CD14-positive monocyte (primary cell): ENCODE measurements at regions not wholly inside any gene's neighbourhood (a gene's known extent, or its start where the extent isn't known, plus 50 kb on each side); places are given as distances from the start of the nearest gene placed in this dataset.

ENCODE experiments used
- DNase-seq, 3 donors: peaks; one replicate each; pipeline ENCODE4 v3.0.0-alpha.2; 2011 to 2022
- H2AFZ ChIP-seq: 2 replicates; pipeline ENCODE4 v1.6.0; 2012; ENCODE audit warnings: mild to moderate bottlenecking, low read depth, low read length, inconsistent platforms; ENCODE audit not compliant: insufficient read depth, poor library complexity, severe bottlenecking
- H3K27ac ChIP-seq, 2 donors: 1 replicate in 1 of 2; 2 replicates in 1 of 2; pipeline ENCODE4 v1.5.1; 2012 to 2013; ENCODE audit warnings: low read length in 2 of 2, control low read depth in 1 of 2, inconsistent platforms in 1 of 2, low read depth in 1 of 2, mild to moderate bottlenecking in 1 of 2
- H3K27me3 ChIP-seq, 2 donors: one replicate each; pipeline versions ENCODE4 v1.6.0 to v1.6.1; 2011 to 2013; ENCODE audit warnings: low read length in 2 of 2; ENCODE audit not compliant: control insufficient read depth in 2 of 2, insufficient read depth in 2 of 2
- H3K36me3 ChIP-seq, 2 donors: replicated peaks in 1 of 2; 1 replicate in 1 of 2; 2 replicates in 1 of 2; pipeline versions ENCODE4 v1.5.1 to v1.6.1; 2012 to 2013; ENCODE audit warnings: low read length in 2 of 2, control low read depth in 1 of 2, inconsistent platforms in 1 of 2, mild to moderate bottlenecking in 1 of 2; ENCODE audit not compliant: insufficient read depth in 2 of 2, control insufficient read depth in 1 of 2
- H3K4me1 ChIP-seq, 2 donors: 1 replicate in 1 of 2; 2 replicates in 1 of 2; pipeline versions ENCODE4 v1.5.1 to v1.6.1; 2012 to 2013; ENCODE audit warnings: low read length in 2 of 2, control low read depth in 1 of 2, inconsistent platforms in 1 of 2, mild to moderate bottlenecking in 1 of 2, moderate library complexity in 1 of 2; ENCODE audit not compliant: insufficient read depth in 2 of 2, control insufficient read depth in 1 of 2
- H3K4me2 ChIP-seq: replicated peaks from 2 replicates; pipeline ENCODE3; 2012; ENCODE audit warnings: low read length, moderate library complexity, mild to moderate bottlenecking; ENCODE audit not compliant: poor library complexity, severe bottlenecking; ENCODE audit errors: extremely low read depth
- H3K4me3 ChIP-seq, 3 experiments: fragments of 200-600 bp in 1 of 3; sonication (generic) in 1 of 3; replicated peaks in 1 of 3; 1 replicate in 2 of 3; 2 replicates in 1 of 3; pipeline ENCODE4 v1.5.1; 2011 to 2013; ENCODE audit warnings: low read length in 3 of 3, mild to moderate bottlenecking in 3 of 3, control low read depth in 2 of 3, low read depth in 2 of 3, inconsistent platforms in 1 of 3, moderate library complexity in 1 of 3
- H3K79me2 ChIP-seq: 2 replicates; pipeline ENCODE4 v1.6.0; 2012; ENCODE audit warnings: mild to moderate bottlenecking, control low read depth, inconsistent platforms, low read length, moderate library complexity; ENCODE audit not compliant: insufficient read depth
- H3K9ac ChIP-seq: 2 replicates; pipeline ENCODE4 v1.6.0; 2017; ENCODE audit warnings: low read length, mild to moderate bottlenecking; ENCODE audit not compliant: insufficient read depth, poor library complexity, severe bottlenecking
- H3K9me3 ChIP-seq, 2 donors: replicated peaks in 1 of 2; 1 replicate in 1 of 2; 2 replicates in 1 of 2; pipeline versions ENCODE4 v1.5.1 to v1.6.1; 2012 to 2013; ENCODE audit warnings: low read length in 2 of 2, control low read depth in 1 of 2; ENCODE audit not compliant: control insufficient read depth in 1 of 2, insufficient read depth in 1 of 2
- H4K20me1 ChIP-seq: 2 replicates; pipeline ENCODE4 v1.6.0; 2012; ENCODE audit warnings: mild to moderate bottlenecking, low read length, control low read depth, moderate library complexity; ENCODE audit not compliant: insufficient read depth
- H3K27ac Mint-ChIP-seq, 7 donors: one replicate each; pipeline ENCODE4 v1.8.0; 2020; ENCODE audit warnings: mild to moderate bottlenecking in 7 of 7, mixed read lengths in 7 of 7, moderate library complexity in 6 of 7, inconsistent platforms in 2 of 7
- H3K27me3 Mint-ChIP-seq, 3 donors: one replicate each; pipeline ENCODE4 v1.8.0; 2021 to 2022; ENCODE audit warnings: low read depth in 3 of 3, mild to moderate bottlenecking in 3 of 3, mixed read lengths in 3 of 3, moderate library complexity in 3 of 3, inconsistent platforms in 1 of 3
- H3K36me3 Mint-ChIP-seq, 2 donors: one replicate each; pipeline ENCODE4 v1.8.0; 2020; ENCODE audit warnings: mixed read lengths in 2 of 2, inconsistent platforms in 1 of 2, mild to moderate bottlenecking in 1 of 2
- H3K4me1 Mint-ChIP-seq: one replicate; pipeline ENCODE4 v1.8.0; 2020; ENCODE audit warnings: mild to moderate bottlenecking, mixed read lengths
- H3K4me3 Mint-ChIP-seq, 2 donors: one replicate each; pipeline ENCODE4 v1.8.0; 2020; ENCODE audit warnings: mild to moderate bottlenecking in 2 of 2, mixed read lengths in 2 of 2, moderate library complexity in 1 of 2
- H3K9me3 Mint-ChIP-seq, 7 donors: one replicate each; pipeline ENCODE4 v1.8.0; 2020 to 2022; ENCODE audit warnings: mixed read lengths in 7 of 7, mild to moderate bottlenecking in 6 of 7, moderate library complexity in 6 of 7, inconsistent platforms in 2 of 7
- CTCF ChIP-seq: fragments of 200-600 bp; IDR thresholded peaks from one replicate; pipeline ENCODE4 v1.8.0; 2022; ENCODE audit warnings: antibody characterized with exemption, mild to moderate bottlenecking
- WGBS: methylation state at CpG from one replicate; pipeline ENCODE4 v1.1.5; 2013; ENCODE audit warnings: missing lambda C conversion rate; ENCODE audit not compliant: insufficient coverage; 5-methylcytosine and 5-hydroxymethylcytosine counted together
- intact Hi-C, 2 donors: fragments of 100-400 bp; cut with micrococcal nuclease; formaldehyde crosslinking; loops; one replicate each; pipeline versions ENCODE4 v1.15.0 to v1.15.1; 2023

- no peaks in the 10 kb centered on the region for H3K4me1 Mint-ChIP-seq
- peaks cover 0 to 15% (median 7%) of the 10 kb centered on the region in 7 donors for H3K9me3 Mint-ChIP-seq
- no peaks in the 10 kb centered on the region for H4K20me1 ChIP-seq
- no peak overlapping the region for H3K4me3 Mint-ChIP-seq
- H3K27ac Mint-ChIP-seq: no peak overlapping the region
- H3K4me3 ChIP-seq: no peak overlapping the region
- no peak for DNase-seq
- no peak overlapping the region for H3K9ac ChIP-seq
- H3K36me3 ChIP-seq: no peaks in the 10 kb centered on the region
- no peak overlapping the region for H3K27ac ChIP-seq
- no peak for TF ChIP-seq CTCF
- intact Hi-C loops: no loop called here
- H3K4me2 ChIP-seq: no peak overlapping the region
- no peaks in the 10 kb centered on the region for H3K27me3 ChIP-seq
- H3K36me3 Mint-ChIP-seq: no peaks in the 10 kb centered on the region
- H3K27me3 Mint-ChIP-seq: peaks cover 0 to 2% (median 0%) of the 10 kb centered on the region in 3 donors
- H2AFZ ChIP-seq: no peak overlapping the region
- peaks cover 0 to 2% of the 10 kb centered on the region in 2 donors for H3K9me3 ChIP-seq
- no peaks in the 10 kb centered on the region for H3K79me2 ChIP-seq
- no peaks in the 10 kb centered on the region for H3K4me1 ChIP-seq
These were observed 391.1 kb downstream of the TMEM38B start for GRCh38 chr9:106085479-106085878.

- Mint-ChIP-seq H3K9me3 (peaks cover 0 to 27% (median 14%) of the 10 kb centered on the region in 7 donors), H3K4me3 (no peak overlapping the region), H3K36me3 (no peaks in the 10 kb centered on the region), H3K4me1 (no peaks in the 10 kb centered on the region), H3K27me3 (no peaks in the 10 kb centered on the region), H3K27ac (no peak overlapping the region)
- peaks cover 5 to 15% of the 10 kb centered on the region in 2 donors for H3K9me3 ChIP-seq
- H4K20me1 ChIP-seq: no peaks in the 10 kb centered on the region
- no peak overlapping the region for H3K9ac ChIP-seq
- H2AFZ ChIP-seq: no peak overlapping the region
- H3K36me3 ChIP-seq: no peaks in the 10 kb centered on the region
- no peak for TF ChIP-seq CTCF
- intact Hi-C loops: no loop called here
- no peak for DNase-seq
- H3K4me2 ChIP-seq: no peak overlapping the region
- no peak overlapping the region for H3K27ac ChIP-seq
- no peak overlapping the region for H3K4me3 ChIP-seq
- no peaks in the 10 kb centered on the region for H3K79me2 ChIP-seq
- WGBS: no CpG with 5 or more reads among the region's 4 CpGs
- no peaks in the 10 kb centered on the region for H3K27me3 ChIP-seq
- no peaks in the 10 kb centered on the region for H3K4me1 ChIP-seq
These were observed 397.7 kb downstream of the TMEM38B start for GRCh38 chr9:106092083-106092482.
